Karpas-422 (cell line): ENCODE measurements at regions not wholly inside any gene's neighbourhood (a gene's known extent, or its start where the extent isn't known, plus 50 kb on each side); places are given as distances from the start of the nearest gene placed in this dataset.

Experiments
- DNase-seq: peaks from one replicate; pipeline ENCODE4 v3.0.0-alpha.2; 2015
- H2AFZ ChIP-seq: fragments of 200-600 bp; sonication (generic); 2 replicates; pipeline ENCODE4 v1.6.1; 2014; ENCODE audit warnings: antibody characterized with exemption, low read length, mixed read lengths
- H3K27ac ChIP-seq: fragments of 200-600 bp; sonication (generic); 2 replicates; pipeline ENCODE4 v1.5.1; 2014; ENCODE audit warnings: mild to moderate bottlenecking, low read length, moderate library complexity
- H3K27me3 ChIP-seq: fragments of 200-600 bp; sonication (generic); 2 replicates; pipeline ENCODE4 v1.6.1; 2014; ENCODE audit warnings: low read length, mixed read lengths
- H3K36me3 ChIP-seq: fragments of 200-600 bp; sonication (generic); 2 replicates; pipeline ENCODE4 v1.6.1; 2014; ENCODE audit warnings: low read length, mixed read lengths; ENCODE audit not compliant: insufficient read depth
- H3K4me1 ChIP-seq: fragments of 200-600 bp; sonication (generic); 2 replicates; pipeline ENCODE4 v1.6.1; 2014; ENCODE audit warnings: mild to moderate bottlenecking, low read length, mixed read lengths
- H3K4me2 ChIP-seq: fragments of 200-600 bp; sonication (generic); 2 replicates; pipeline ENCODE4 v1.6.1; 2014; ENCODE audit warnings: low read length, low read depth, mild to moderate bottlenecking; ENCODE audit not compliant: poor library complexity, severe bottlenecking
- H3K4me3 ChIP-seq: fragments of 200-600 bp; sonication (generic); 2 replicates; pipeline ENCODE4 v1.5.1; 2014; ENCODE audit warnings: mild to moderate bottlenecking, antibody characterized with exemption, low read length, mixed read lengths
- H3K79me2 ChIP-seq: fragments of 200-600 bp; sonication (generic); 2 replicates; pipeline ENCODE4 v1.6.1; 2014; ENCODE audit warnings: mild to moderate bottlenecking, low read length, mixed read lengths
- H3K9ac ChIP-seq: fragments of 200-600 bp; sonication (generic); 2 replicates; pipeline ENCODE4 v1.6.0; 2014; ENCODE audit warnings: low read length
- H3K9me2 ChIP-seq: fragments of 200-600 bp; sonication (generic), shearing (Covaris generic); replicated peaks from 2 replicates; pipeline ENCODE4 v1.6.0; 2014; ENCODE audit warnings: mild to moderate bottlenecking, low read length, moderate library complexity; ENCODE audit not compliant: insufficient read depth
- H3K9me3 ChIP-seq: fragments of 300-700, 200-600 bp; sonication (generic); 2 replicates; pipeline ENCODE4 v1.6.1; 2014; ENCODE audit warnings: low read length, mixed read lengths
- H4K20me1 ChIP-seq: fragments of 200-600 bp; sonication (generic); 2 replicates; pipeline ENCODE4 v1.6.1; 2014; ENCODE audit warnings: mild to moderate bottlenecking, antibody characterized with exemption, low read length, low read depth; ENCODE audit not compliant: insufficient read depth

DNA sequence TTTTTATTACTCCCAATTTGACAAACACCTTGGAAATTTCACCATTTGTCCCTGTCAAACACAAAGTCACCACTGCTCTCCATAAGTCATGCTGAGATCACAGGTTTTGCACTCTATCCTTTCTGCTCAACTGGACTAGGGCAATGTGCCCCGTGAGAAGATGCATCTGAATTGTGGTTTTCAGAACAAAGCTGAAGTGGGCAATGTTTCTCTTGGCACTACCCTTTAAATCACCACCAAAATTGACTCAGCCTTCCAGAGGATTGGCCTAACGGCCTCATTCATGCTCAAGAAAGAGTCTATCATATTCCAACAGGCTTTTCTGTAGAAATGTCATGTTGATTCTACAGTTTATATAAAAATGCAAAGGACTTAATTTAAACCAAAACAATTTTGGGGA, 81.0 kb upstream of the TRIO start:
- H3K9ac ChIP-seq = no peak overlapping the region
- no peaks in the 10 kb centered on the region for H3K79me2 ChIP-seq
- no peak for DNase-seq
- H3K36me3 ChIP-seq = no peaks in the 10 kb centered on the region
- no peak overlapping the region for H3K4me3 ChIP-seq
- no peak overlapping the region for H3K4me2 ChIP-seq
- no peaks in the 10 kb centered on the region for H4K20me1 ChIP-seq
- H3K27ac ChIP-seq = no peak overlapping the region
- H3K9me2 ChIP-seq = no peaks in the 10 kb centered on the region
- H3K4me1 ChIP-seq = no peaks in the 10 kb centered on the region
- H3K9me3 ChIP-seq = no peaks in the 10 kb centered on the region
- H3K27me3 ChIP-seq = no peaks in the 10 kb centered on the region
- H2AFZ ChIP-seq = no peak overlapping the region

- no peak for DNase-seq
- no peaks in the 10 kb centered on the region for H3K9me2 ChIP-seq
- no peaks in the 10 kb centered on the region for H3K27me3 ChIP-seq
- no peak overlapping the region for H3K4me3 ChIP-seq
- H3K36me3 ChIP-seq = no peaks in the 10 kb centered on the region
- H2AFZ ChIP-seq = no peak overlapping the region
- peaks cover under 1% of the 10 kb centered on the region; the same call in 1 of the 2 replicates for H3K9me3 ChIP-seq
- H3K9ac ChIP-seq = no peak overlapping the region
- H3K4me2 ChIP-seq = no peak overlapping the region
- no peaks in the 10 kb centered on the region for H4K20me1 ChIP-seq
- no peak overlapping the region for H3K27ac ChIP-seq
- no peaks in the 10 kb centered on the region for H3K4me1 ChIP-seq
- H3K79me2 ChIP-seq = no peaks in the 10 kb centered on the region
These were observed 82.0 kb upstream of the TRIO start for GRCh38 chr5:14061106-14061505.

- H3K36me3 ChIP-seq = no peaks in the 10 kb centered on the region
- no peak overlapping the region for H3K9ac ChIP-seq
- H3K9me2 ChIP-seq = no peaks in the 10 kb centered on the region
- H4K20me1 ChIP-seq = no peaks in the 10 kb centered on the region
- no peaks in the 10 kb centered on the region for H3K4me1 ChIP-seq
- no peaks in the 10 kb centered on the region for H3K27me3 ChIP-seq
- H3K4me3 ChIP-seq = no peak overlapping the region
- H3K79me2 ChIP-seq = no peaks in the 10 kb centered on the region
- H3K9me3 ChIP-seq = peaks cover 4% of the 10 kb centered on the region; the same call in 1 of the 2 replicates
- no peak overlapping the region for H3K4me2 ChIP-seq
- H2AFZ ChIP-seq = no peak overlapping the region
- DNase-seq = no peak
- H3K27ac ChIP-seq = no peak overlapping the region
These were observed 82.9 kb upstream of the TRIO start for GRCh38 chr5:14060218-14060617.

DNA sequence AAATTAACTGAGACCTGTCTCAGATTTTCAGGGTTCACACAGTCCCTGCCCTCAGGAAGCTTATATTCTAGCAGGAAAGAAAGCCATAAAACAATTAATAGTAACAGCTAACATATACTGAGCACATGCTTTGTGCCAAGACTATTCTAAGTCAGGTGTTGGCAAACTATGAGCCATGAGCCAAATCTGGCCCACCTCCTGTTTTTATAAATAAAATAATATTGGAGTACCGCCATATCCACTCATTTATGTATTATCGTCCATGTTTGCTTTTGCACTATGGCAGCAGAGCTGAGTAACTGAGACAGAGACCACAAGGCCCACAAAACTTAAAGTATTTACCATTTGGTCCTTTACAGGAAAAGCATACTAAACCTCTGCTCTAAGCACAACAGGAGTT, 83.3 kb upstream of the TRIO start:
- Histone ChIP-seq H3K36me3 (no peaks in the 10 kb centered on the region), H3K4me3 (no peak overlapping the region), H3K27ac (no peak overlapping the region), H3K4me1 (no peaks in the 10 kb centered on the region), H3K9ac (no peak overlapping the region), H3K9me3 (peaks cover 4% of the 10 kb centered on the region; the same call in 1 of the 2 replicates), H3K4me2 (no peak overlapping the region), H2AFZ (no peak overlapping the region), H4K20me1 (no peaks in the 10 kb centered on the region), H3K79me2 (no peaks in the 10 kb centered on the region), H3K9me2 (no peaks in the 10 kb centered on the region), H3K27me3 (no peaks in the 10 kb centered on the region)
- no peak for DNase-seq

DNA sequence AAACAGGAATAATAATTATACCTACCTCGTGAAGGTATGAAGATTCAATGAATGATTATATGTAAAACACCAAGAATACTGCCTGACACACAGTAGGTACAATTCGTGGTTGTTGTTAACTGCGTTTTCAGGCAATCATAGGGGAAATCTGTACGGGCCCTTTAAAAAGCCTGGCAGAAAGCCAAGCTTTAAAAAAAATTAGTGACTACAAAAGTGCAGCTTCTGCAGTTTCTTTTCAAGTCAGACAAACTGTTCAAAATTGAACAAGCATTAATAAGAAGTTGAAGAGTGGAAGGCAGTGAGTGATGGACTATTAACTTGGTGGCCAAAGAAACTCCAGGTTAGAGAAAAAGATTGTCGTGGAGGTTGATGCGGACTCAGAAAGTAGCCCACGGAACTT, 85.9 kb upstream of the TRIO start:
- H3K4me1 ChIP-seq = no peaks in the 10 kb centered on the region

DNA sequence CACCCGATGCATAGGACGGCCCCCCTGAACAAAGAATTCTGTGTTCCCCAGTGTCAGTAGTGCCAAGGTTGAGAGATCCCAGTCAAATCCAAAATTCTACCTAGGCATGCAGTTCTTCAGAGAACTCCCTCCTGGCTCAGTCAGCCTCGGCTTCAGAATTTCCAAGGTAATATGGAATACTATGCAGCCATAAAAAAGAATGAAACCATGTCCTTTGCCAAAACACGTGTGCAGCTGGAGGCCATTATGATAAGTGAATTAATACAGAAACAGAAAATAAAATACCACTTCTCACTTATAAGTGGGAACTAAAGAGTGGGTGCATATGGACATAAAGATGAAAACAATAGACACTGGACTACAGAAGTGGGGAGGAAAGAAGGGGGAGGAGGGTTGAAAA, 87.1 kb upstream of the TRIO start:
- peaks cover 4% of the 10 kb centered on the region; the same call in 1 of the 2 replicates for H3K9me3 ChIP-seq
- no peak overlapping the region for H3K4me3 ChIP-seq
- no peak overlapping the region for H3K4me2 ChIP-seq
- no peaks in the 10 kb centered on the region for H3K36me3 ChIP-seq
- no peaks in the 10 kb centered on the region for H3K4me1 ChIP-seq
- no peaks in the 10 kb centered on the region for H3K79me2 ChIP-seq
- no peak overlapping the region for H3K9ac ChIP-seq
- H3K9me2 ChIP-seq = no peaks in the 10 kb centered on the region
- H3K27me3 ChIP-seq = no peaks in the 10 kb centered on the region
- no peaks in the 10 kb centered on the region for H4K20me1 ChIP-seq
- no peak for DNase-seq
- H2AFZ ChIP-seq = no peak overlapping the region
- H3K27ac ChIP-seq = no peak overlapping the region

More for the DNA sequence above, 85.9 kb upstream of the TRIO start:
- no peaks in the 10 kb centered on the region for H4K20me1 ChIP-seq
- no peaks in the 10 kb centered on the region for H3K27me3 ChIP-seq
- no peak overlapping the region for H2AFZ ChIP-seq
- H3K9ac ChIP-seq = no peak overlapping the region
- no peak overlapping the region for H3K4me3 ChIP-seq
- no peak overlapping the region for H3K4me2 ChIP-seq
- H3K79me2 ChIP-seq = no peaks in the 10 kb centered on the region
- H3K9me2 ChIP-seq = no peaks in the 10 kb centered on the region
- no peak for DNase-seq
- H3K27ac ChIP-seq = no peak overlapping the region
- H3K36me3 ChIP-seq = no peaks in the 10 kb centered on the region
- peaks cover 4% of the 10 kb centered on the region; the same call in 1 of the 2 replicates for H3K9me3 ChIP-seq

- H2AFZ ChIP-seq = no peak overlapping the region
- no peaks in the 10 kb centered on the region for H3K27me3 ChIP-seq
- no peaks in the 10 kb centered on the region for H3K79me2 ChIP-seq
- H3K9ac ChIP-seq = no peak overlapping the region
- peaks cover 4% of the 10 kb centered on the region; the same call in 1 of the 2 replicates for H3K9me3 ChIP-seq
- H3K9me2 ChIP-seq = no peaks in the 10 kb centered on the region
- H4K20me1 ChIP-seq = no peaks in the 10 kb centered on the region
- H3K4me1 ChIP-seq = no peaks in the 10 kb centered on the region
- no peak overlapping the region for H3K4me2 ChIP-seq
- H3K27ac ChIP-seq = no peak overlapping the region
- H3K36me3 ChIP-seq = no peaks in the 10 kb centered on the region
- H3K4me3 ChIP-seq = no peak overlapping the region
- no peak for DNase-seq
These were observed 87.9 kb upstream of the TRIO start for GRCh38 chr5:14054965-14055963.

DNA sequence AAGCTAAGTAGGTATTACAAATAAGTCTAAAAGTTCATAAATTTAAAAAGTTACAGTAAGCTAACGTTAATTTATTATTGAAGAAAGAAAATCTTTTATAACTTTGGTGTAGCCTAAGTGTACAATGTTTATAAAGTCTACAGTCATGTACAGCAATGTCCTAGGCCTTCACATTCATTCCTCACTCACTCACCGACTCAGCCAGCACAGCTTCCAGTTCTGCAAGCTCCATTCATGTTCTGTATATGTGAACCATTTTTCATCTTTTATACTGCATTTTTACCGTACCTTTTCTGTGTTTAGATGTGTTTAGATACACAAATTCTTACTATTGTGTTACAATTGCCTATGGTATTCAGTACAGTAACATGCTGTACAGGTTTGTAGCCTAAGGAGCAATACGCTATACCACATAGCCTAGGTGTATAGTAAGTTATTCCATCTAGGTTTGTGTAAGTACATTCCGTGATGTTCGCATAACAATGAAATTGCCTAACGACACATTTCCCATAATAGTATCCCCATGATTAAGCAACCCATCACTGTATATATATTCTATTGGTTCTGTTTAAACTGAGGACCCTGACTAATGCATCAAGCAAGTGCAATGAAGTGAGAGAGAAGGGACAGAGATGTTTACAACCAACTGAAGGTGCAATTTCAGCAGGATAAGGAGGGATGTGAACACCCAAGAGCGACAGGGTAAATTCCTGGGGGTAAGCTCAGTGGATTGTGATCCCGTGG, 88.9 kb upstream of the TRIO start:
- no peak for DNase-seq
- H3K4me1 ChIP-seq = no peaks in the 10 kb centered on the region
- no peak overlapping the region for H3K4me2 ChIP-seq
- no peak overlapping the region for H3K27ac ChIP-seq
- H3K9ac ChIP-seq = no peak overlapping the region
- no peaks in the 10 kb centered on the region for H3K9me2 ChIP-seq
- H3K27me3 ChIP-seq = no peaks in the 10 kb centered on the region
- no peak overlapping the region for H2AFZ ChIP-seq
- no peak overlapping the region for H3K4me3 ChIP-seq
- peaks cover 4% of the 10 kb centered on the region; the same call in 1 of the 2 replicates for H3K9me3 ChIP-seq
- H3K36me3 ChIP-seq = no peaks in the 10 kb centered on the region
- H4K20me1 ChIP-seq = no peaks in the 10 kb centered on the region
- no peaks in the 10 kb centered on the region for H3K79me2 ChIP-seq
